ENCODE measurements at regions not wholly inside any gene's neighbourhood (a gene's known extent, or its start where the extent isn't known, plus 50 kb on each side); places are given as distances from the start of the nearest gene placed in this dataset.
A peak's percentile ranks its signal among the peaks of the same experiment; 100 is the strongest.

DNA sequence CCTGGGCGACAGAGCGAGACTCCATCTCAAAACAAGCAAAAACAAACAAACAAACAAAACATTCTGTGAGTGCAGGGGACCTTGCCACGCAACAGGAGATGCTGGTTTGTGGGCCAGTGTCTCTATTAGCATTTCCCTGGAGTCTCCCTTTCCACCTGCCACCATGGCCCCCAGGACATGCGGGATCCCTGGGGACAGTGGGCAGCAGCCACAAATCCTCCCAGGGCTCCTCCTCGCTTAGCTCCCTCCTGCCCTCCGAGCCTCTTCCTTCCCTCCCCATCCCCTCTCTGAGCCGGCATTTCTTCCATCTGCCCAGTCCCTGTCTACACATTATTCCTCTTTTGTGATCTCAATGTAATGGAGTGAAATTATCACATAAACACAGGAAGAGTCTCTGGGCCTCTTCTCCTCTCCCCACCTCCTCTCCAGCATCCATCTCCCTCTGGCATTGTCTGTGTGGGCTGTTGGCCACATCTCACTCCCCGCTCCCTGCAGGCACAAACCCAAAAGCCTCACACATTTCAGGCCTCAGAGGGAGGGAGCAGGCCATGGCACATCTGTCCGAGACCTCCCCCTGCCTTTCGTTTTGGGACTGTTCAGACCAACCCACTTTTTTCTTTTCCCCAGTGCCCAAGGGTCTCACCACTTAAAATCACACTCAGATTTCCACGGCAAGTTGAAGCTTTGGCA, 144.3 kb downstream of the MIS18A start:
- DNase-seq (ENCODE audit: low read depth), result no peak

GRCh38 chr21:32132881-32133280, 146.0 kb downstream of the MIS18A start:
- DNase-seq (ENCODE audit: low read depth), result no peak

DNA sequence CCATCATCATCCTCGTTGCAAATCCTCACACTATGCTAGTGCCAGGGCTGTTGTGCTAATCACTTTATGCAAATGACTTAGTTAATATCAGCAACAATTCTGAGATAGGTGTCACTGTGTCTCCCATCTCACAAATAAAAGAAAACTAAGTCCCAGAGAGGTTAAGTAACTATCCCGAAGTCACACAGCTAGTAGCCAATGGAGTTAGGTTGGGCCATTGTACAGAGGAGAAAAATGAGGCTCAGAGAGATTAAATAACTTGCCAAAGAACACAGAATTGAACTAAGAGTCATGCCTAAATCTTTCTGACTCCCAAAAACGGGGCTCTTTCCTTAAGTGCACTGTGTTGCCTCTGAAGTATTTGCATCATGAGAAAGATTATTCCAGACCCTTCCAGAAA, 146.4 kb downstream of the MIS18A start:
- DNase-seq (ENCODE audit: low read depth), result no peak

- no peak for DNase-seq (ENCODE audit: low read depth)
Measured at GRCh38 chr21:32131960-32132359, 146.9 kb downstream of the MIS18A start.

DNA sequence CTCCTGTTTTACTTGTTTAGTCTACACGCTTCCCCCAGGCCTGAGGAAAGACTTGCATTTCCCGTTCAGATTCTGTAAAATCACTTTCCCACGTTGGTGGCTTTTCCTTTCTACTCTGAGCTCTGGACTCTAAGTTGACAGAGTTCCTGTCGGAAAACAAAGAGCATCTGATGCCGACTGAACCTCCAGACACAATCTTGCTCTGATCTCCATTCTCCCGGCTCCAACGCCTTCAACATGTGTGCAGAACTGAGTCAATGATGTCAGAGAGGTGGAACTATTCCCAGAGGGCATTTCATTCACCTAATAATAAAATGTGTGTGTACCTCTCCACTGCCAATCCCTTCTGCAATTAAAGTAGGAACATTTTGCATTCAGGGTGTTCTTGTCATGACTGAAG, 147.7 kb downstream of the MIS18A start:
- DNase-seq (ENCODE audit: low read depth), result no peak

DNA sequence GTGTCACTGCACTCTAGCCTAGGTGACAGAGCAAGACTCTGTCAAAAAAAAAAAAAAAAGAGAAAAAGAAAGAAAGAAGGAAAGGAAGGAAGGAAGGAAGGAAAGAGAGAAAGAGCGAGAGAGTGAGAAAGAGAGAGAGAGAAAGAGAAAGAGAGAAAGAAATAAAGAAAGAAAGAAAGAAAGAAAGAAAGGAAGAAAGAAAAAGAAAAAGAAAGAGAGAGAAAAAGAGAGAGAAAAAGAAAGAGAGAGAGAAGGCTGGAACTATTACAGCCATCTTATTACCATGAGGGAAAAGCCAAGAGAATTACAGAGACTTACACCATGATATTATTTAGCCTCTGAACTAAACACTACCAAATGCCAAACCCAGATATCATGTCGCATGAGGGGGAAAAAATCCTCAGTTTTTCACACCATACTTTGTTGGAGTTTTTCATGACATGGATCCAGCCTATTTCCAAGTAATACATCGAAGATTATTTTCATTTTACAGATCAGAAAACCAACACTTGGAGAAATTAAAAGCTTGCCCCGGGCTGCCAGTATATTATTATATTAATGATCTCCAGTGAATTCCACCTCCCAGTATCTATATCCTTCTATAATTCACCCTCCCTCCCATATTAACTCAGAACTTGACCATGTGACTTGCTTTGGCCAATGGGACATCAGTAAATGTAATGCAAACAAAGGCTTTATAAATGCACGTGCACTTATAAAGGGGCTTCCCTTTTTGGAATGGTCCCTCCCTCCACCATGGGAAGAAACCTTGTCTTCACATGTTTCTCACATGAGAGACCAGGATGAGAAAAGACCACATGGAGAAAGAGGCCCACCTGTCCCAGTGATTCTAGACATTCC, 148.6 kb downstream of the MIS18A start:
- no peak for DNase-seq (ENCODE audit: low read depth)

GRCh38 chr21:32127081-32127480, 151.8 kb downstream of the MIS18A start:
- no peak for DNase-seq (ENCODE audit: low read depth)

GRCh38 chr21:32122082-32122481, 156.8 kb downstream of the MIS18A start:
- DNase-seq (ENCODE audit: low read depth), result no peak

GRCh38 chr21:32120230-32120629, 158.6 kb downstream of the MIS18A start:
- no peak for DNase-seq (ENCODE audit: low read depth)

- DNase-seq (ENCODE audit: low read depth), result no peak
Measured at GRCh38 chr21:32119811-32120210, 159.0 kb downstream of the MIS18A start.

GRCh38 chr21:32119389-32119788, 159.5 kb downstream of the MIS18A start:
- DNase-seq (ENCODE audit: low read depth), result no peak

GRCh38 chr21:32114419-32115035, 164.3 kb downstream of the MIS18A start:
- no peak for DNase-seq (ENCODE audit: low read depth)

DNA sequence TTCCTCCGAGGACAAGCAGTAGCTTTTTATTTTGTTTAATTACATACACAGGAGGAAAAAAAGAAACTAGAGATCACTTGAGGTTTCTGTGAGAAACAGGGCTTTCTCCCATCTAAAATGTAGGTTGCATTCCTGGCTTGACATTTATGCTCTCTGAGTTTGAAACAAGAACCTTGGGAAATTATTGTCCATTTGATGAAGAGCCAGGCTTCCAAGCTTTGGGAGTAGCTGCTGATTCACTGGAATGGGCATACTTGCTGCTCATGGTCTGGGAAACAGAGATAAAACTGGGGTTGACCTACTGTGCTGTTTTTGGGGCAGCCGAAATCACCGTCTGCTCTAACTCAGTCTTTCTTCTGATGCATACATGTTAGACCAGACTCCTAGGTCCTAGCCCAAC, 165.4 kb downstream of the MIS18A start:
- DNase-seq (ENCODE audit: low read depth), result no peak

GRCh38 chr21:32112195-32112594, 166.7 kb downstream of the MIS18A start:
- DNase-seq (ENCODE audit: low read depth), result no peak

- DNase-seq (ENCODE audit: low read depth), result no peak
Measured at GRCh38 chr21:32108566-32108965, 170.3 kb downstream of the MIS18A start.

- DNase-seq (ENCODE audit: low read depth), result no peak
Measured at GRCh38 chr21:32103361-32103760, 175.5 kb downstream of the MIS18A start.

DNA sequence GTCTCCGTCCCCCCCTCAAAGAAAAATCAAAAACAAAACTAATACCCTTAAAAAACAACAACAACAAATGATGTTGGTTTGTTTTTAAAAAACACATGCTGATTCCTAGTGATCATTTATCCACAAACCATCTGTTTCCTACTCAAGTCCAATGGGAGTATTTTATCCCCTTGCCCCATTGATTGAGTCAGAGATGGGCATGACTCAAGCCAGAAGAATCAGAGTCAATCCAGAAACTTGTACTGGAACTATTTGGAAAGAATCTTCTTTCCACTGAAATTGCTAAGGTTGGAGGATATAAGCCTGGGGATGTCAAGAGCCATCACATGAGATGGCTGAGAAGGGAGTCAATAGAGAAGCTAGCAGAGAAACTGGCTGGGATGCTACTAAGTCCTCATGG, 176.4 kb downstream of the MIS18A start:
- DNase-seq (ENCODE audit: low read depth), result peak; percentile 18

DNA sequence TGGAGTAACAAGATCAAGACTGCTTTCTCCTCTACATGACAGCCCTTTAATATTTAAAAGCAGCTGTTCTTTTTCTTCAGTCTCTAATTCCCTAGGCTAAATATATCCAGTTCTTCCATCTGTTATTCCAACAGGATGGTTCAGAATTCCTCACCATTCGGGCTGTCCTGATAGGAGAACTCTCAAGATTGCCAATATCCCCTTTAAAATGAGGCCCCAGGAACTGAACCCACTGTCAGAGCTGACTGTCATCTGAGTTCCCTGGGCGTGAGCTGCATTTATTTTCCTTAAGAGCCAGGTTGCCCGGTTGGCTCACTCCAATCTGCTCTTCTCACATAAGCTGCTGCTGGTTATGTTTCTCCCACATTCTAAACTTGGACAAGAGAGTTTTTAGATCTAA, 177.6 kb downstream of the MIS18A start:
- no peak for DNase-seq (ENCODE audit: low read depth)

- no peak for DNase-seq (ENCODE audit: low read depth)
Measured at GRCh38 chr21:32100423-32100822, 178.4 kb downstream of the MIS18A start.

DNA sequence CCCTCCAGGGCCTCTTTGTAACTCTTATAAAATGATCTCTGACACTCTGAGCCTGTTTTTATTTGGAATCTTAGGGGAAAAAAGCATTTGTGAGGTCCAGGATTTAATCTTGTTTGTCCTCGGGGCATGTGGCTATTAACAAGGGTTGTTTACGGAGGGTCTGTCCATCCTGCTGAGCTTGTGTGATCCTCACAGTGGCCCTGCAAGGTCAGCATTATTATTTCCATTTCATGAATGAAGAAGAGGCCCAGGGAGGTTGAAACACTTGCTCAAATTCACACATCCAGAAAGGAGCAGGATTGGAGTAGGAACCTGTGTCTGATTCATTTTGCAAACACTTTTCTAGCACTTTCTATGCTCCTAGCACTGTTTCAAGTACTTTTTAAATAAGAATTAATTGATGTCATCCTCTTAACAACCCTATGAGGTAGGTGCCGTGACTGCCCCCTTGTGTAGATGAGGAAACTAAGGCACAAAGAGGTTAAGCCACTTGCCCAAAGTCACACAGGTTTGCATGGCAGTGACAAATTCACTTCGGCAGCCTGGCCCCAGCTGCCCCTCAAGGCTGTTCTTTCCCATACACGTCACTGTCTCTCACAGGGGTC, 178.9 kb downstream of the MIS18A start:
- no peak for DNase-seq (ENCODE audit: low read depth)

GRCh38 chr21:32096411-32096810, 182.4 kb downstream of the MIS18A start:
- DNase-seq (ENCODE audit: low read depth), result no peak

DNA sequence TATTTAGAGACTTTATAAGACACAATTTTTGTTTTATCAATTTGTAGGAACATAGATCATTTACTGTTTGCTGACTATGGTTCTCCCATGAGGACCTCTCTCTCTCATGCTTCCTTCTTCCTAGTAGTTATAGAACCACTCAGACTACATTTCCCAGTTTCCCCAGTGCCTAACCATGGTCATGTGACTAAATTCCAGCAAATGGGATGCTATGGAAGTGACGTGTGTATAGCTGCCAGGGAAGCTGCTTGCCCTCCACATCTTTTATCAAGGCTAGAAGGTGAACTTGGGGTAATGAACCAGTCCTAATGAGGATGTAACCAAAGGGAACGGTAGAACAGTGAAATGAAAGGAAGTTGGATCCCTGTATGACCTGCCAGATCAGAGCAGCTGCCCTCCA, 184.0 kb downstream of the MIS18A start:
- no peak for DNase-seq (ENCODE audit: low read depth)

Data from GM04504 (cell line).